ENCODE measurements at regions not wholly inside any gene's neighbourhood (a gene's known extent, or its start where the extent isn't known, plus 50 kb on each side); places are given as distances from the start of the nearest gene placed in this dataset.

- TF ChIP-seq CTCF (IDR thresholded peaks at IDR 0.05) (no peak), POLR2A (IDR thresholded peaks at IDR 0.05) (no peak)
These were observed 88.4 kb downstream of the C21orf91 start for GRCh38 chr21:17730782-17731181.
